ENCODE measurements at regions not wholly inside any gene's neighbourhood (a gene's known extent, or its start where the extent isn't known, plus 50 kb on each side); places are given as distances from the start of the nearest gene placed in this dataset.

GRCh38 chr7:69250958-69251357 is 347.3 kb upstream of the AUTS2 start:
- TF ChIP-seq CTCF (conservative IDR thresholded peaks at IDR 0.05 in 1 of 2, IDR thresholded peaks at IDR 0.05 in 1 of 2; ENCODE audit: low read depth in 1 of 2, low read length in 2 of 2): no peak
- no peak for TF ChIP-seq EZH2 (IDR thresholded peaks at IDR 0.05; ENCODE audit: low read length, missing control alignments)

Measured in fibroblast of lung (primary cell).